GM18505 (cell line): ENCODE measurements at regions not wholly inside any gene's neighbourhood (a gene's known extent, or its start where the extent isn't known, plus 50 kb on each side); places are given as distances from the start of the nearest gene placed in this dataset.

ENCODE experiments used
- ATAC-seq: cut with Tn5 transposase; IDR thresholded peaks from one replicate; pipeline ENCODE4 v1.9.1; 2021; ENCODE audit not compliant: unreplicated experiment
- POLR2A ChIP-seq: IDR thresholded peaks from 4 replicates; pipeline ENCODE4 v1.6.1; 2011; ENCODE audit warnings: borderline replicate concordance; ENCODE audit not compliant: insufficient read depth, insufficient read length; ENCODE audit errors: extremely low read depth

DNA sequence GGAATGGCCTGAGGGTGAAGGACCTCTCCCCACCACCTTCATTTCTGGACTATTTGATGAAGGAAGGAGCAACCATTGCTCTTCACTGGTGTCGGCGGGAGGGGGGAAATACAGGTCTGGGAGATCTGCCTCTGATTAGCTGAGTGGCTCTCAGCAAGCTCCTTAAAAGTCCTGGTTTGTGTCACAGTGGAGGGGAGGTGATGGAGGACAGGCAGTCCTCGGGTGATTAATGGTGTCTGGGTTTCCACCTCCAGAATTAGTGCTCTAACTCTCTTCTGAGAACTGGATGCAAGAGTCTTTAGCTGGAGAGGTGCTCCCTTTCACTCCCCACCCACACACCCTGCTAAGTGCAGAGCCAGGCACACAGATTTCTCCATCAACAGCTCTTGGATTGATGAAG lies 83.2 kb downstream of the TTC32 start:
- ATAC-seq: no peak
- no peak for TF ChIP-seq POLR2A

DNA sequence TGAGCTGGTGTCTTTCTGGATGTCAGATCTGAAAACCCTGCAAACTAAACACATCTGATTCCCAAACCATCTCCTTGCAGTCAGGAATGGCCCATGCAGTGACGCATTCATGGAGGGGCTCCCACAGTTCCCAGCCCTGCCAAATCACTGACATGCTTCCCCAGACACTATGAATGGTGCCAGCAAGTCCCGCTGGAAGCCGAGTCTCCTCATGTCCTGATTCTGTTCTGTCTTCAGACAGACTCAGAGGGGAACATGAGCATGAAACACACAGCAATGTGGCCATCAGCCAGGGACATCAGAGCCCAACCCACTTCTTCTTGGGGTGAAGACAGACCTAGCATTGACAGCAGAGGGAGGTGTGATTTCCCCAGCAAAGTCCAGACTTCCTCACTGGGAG lies 83.7 kb downstream of the TTC32 start:
- no peak for TF ChIP-seq POLR2A
- no peak for ATAC-seq

DNA sequence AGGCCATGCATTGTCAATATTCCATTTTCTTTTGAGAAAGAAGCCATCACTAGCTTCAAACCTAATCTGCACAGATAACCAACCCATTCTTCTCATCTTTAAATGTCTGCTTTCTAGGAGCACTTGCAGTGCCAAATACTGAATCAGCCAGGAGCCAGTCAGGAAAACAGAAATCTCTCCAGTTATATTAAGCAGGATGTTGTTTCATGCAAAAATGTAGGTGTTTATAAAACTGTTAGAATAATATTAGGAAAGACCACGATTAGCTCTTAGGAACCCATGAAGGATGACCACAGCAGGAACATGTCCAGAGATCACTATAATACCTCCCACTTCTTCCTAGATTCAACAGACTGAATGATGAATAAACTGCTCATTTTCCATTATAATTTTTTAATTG lies 86.0 kb downstream of the TTC32 start:
- TF ChIP-seq POLR2A: no peak
- no peak for ATAC-seq

DNA sequence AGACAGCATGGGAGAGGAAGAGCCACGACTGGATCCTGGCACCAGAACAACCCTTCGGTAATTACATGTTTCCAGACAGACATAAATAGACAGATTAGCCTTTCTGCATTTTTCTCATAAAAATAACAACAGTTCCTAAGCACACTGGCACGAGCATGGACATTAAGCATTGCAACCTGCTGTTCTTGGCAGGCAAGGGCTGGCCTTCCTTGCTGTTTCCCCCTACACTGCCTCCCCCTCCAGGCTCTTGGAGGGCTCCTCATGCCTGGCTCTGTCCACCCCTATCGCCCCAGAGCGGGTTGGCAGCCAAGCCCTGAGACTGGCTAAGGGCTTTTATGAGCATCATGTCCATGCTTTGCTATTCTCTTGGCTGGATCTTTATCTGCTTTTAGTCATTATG lies 89.6 kb downstream of the TTC32 start:
- no peak for TF ChIP-seq POLR2A
- no peak for ATAC-seq

DNA sequence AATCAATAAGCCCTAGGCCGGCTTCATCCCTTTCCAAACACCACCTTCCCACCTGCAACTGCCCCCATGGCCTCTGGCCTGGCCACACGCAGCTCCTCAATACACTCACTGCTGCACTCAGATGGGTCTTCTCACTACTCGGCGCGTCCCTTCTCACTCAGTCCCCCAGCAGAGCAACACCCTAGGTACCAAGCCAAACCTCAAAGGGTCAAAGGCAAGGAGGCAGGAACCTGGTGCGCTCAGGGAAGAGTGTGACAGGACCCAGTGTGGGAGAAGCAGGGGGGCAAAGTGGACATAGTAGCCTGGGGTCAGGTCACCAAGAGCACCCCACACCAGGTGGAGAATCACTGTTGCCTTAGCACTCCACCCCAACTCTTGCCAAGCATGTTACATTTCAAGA lies 90.6 kb downstream of the TTC32 start:
- ATAC-seq: no peak
- no peak for TF ChIP-seq POLR2A

DNA sequence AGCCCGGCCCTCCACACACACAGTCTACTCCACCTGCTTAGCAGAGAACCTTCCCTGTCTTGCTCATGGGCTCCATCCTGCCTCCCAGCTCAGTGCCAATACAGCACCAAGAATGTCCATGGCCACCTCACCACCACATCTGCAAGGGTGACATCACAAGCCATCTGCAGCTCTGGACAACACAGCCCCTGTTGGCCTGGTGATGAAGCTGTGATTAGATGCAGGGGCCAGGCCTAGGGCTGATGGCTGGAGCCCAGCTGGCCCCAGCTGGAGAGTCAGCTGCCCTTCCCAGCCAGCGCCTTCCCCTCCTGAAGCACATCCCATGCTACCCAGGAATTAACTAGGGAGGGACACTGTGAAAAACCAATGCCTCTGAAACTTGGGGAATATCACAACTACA lies 91.1 kb downstream of the TTC32 start:
- TF ChIP-seq POLR2A: no peak
- no peak for ATAC-seq

DNA sequence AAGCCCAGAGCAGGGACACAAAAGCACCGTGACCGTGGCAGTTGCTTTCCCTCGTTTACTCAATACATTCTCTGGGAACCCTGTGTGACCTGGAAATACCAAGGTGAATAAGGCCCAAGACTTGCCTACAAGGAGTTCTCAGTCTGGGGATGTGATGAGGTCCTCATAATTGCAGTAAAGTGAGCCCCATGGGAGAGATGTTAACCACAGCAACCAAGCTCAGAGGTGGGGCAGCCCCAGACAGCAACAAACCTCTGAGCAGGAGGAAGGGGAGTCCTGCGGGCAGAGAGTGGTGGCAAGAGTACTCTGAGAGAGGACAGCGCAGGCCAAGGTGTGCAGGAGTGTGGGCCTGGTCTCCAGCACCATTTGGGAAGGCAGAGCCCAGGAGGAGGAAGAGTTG lies 91.6 kb downstream of the TTC32 start:
- ATAC-seq: no peak

DNA sequence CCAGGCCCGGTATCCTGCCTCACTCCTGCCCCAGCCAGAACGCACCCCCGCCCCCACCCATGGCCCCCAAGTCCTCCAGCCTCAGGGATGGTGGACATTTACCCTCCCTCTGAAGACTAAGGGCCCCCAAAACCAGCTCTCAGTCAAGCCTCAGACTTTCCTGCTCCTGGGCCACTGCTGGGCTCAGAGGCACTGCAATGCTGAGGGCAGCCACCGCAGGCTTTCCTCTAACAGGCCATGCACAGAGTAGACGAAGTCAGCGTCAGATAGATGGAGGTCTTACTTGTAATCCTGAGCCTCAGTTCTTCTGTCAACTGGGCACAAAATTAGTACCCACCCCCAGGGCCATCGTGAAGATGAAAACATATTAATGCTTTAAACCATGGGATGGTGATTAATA lies 92.6 kb downstream of the TTC32 start:
- TF ChIP-seq POLR2A: no peak
- no peak for ATAC-seq

More for the DNA sequence above, 91.6 kb downstream of the TTC32 start:
- TF ChIP-seq POLR2A: no peak

DNA sequence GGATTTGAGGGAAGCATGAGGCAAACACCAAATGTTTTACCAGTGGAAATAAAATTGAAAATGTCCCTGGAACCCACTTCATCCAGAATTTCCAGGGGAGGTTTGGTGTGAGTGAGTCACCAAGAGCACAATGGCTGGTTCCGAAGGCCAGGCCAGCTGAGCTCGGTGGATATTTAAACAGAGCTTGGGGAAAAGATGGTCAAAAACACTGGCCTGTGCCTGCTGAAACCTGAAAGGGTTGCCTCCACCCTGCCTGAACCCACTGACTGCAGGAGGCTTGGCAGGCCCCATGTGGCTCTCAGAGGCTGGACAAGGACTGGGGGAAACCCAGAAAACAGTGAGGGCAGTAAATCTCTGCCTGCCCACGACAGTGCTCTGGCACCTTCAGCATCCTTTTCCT lies 93.9 kb downstream of the TTC32 start:
- no peak for ATAC-seq
- no peak for TF ChIP-seq POLR2A

DNA sequence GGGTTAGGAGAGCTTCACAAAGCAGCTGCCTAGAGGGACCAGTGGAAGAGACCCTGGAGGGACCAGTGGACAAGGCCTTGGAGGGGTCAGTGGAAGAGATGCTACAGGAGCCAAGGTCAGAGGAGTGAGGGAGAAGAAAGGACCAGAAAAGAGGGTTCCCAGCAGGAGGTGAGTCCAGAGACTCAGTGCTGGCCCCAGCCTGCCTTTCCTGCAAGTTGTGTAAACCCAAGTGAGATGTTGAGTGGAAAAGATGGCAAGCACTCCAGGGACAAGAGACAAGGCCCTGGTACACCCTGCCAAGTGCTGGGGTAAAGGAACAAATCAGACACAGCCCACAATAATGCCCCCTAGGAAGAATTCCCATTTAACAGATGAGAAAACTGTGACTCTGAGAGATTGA lies 94.4 kb downstream of the TTC32 start:
- no peak for TF ChIP-seq POLR2A
- no peak for ATAC-seq

DNA sequence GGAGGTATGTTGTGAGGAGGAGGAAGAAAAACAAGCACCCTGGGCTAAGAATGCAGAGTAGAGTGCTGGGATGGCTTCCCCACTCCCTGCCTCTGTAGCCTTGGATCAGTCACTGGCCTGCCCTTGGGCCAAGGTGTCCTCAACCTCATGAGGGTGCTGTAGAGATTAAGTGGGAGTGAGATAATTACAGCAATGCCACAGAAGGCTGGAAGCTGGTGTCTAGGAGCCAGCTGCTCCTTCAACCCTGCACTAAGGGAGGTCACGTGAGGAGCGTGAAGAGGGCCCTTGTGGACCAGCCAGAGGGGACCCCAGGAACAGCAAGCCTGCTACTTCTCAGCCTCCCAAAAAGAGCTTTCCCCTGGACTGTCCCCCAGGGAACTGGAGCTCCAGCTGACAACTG lies 95.2 kb downstream of the TTC32 start:
- ATAC-seq: no peak
- TF ChIP-seq POLR2A: no peak

DNA sequence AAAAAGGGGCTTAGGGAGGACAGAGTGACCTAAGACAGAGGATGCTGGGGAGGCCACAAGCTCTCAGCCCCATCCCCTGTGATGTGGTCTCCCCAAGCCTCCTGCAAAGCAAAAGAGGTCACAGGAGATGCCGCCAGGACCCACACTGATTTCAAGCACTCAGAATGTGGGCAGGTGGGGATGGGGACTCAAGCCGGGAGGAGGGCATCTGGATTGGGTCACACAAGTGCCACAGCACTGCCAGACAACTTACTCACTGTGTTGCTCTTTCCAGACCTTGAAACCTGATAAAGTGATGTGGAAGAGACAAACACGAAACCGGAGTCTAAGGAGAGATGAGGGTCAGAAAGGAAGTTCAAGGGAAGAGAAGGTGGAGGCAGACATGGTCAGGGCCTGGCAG lies 95.7 kb downstream of the TTC32 start:
- no peak for ATAC-seq
- no peak for TF ChIP-seq POLR2A

DNA sequence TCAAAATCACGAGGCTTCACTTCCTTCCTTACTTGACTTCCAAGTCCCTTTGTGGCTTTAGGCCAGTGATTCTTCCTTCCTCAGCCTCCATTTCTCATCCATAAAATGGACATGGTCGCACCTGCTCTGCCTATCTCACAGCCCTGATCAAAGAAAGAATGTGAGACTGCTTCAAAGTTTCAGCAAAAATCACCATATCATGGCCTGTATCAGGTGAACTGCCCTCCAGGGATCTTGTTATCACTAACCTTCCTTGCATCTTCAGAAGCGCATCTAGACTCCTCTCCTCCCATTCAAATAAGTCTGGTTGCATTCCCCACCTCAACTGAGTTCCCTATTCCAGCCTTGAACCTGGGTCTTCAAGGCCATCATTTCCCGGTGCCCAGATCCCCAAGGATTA lies 96.5 kb downstream of the TTC32 start:
- TF ChIP-seq POLR2A: no peak
- ATAC-seq: no peak

DNA sequence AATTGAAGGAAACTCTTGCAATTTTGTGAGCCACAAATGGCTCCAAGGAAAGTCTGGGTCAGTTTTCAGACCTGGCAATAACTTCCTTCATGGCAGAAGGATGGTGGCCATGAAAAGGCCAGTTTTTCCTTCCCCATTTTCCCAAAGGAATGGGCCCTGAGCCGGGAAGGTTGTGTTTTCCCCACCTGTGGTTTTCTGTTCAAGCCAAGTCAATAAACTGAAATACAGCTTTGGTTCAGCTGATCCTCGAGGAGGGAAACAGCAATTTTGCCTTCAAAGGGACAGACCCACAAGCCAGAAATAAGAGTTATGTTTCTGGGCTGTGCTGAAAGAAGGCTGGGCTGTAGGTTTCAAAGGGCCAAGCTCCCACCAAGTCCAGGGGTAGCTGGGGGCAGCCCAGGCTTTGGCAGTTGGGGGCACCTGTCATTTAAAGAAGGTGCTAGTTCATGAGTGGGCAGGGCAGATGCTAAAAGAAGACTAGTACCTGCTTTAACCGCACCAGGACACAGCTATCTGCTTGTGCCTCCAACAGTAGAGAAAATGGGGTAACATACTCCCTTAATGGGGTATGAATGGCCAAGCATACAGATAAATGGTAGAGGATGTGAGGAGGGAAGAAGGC lies 97.0 kb downstream of the TTC32 start:
- no peak for ATAC-seq
- TF ChIP-seq POLR2A: no peak
